ENCODE measurements at regions not wholly inside any gene's neighbourhood (a gene's known extent, or its start where the extent isn't known, plus 50 kb on each side); places are given as distances from the start of the nearest gene placed in this dataset.

- Histone ChIP-seq H3K9me3 (ENCODE audit: control insufficient read depth, low read length) (no peaks in the 10 kb centered on the region), H3K9ac (ENCODE audit: low read length) (no peak overlapping the region), H3K4me2 (ENCODE audit: low read length, poor library complexity, severe bottlenecking) (no peak overlapping the region), H3K79me1 (replicated peaks; ENCODE audit: low read length, poor library complexity, severe bottlenecking) (no peaks in the 10 kb centered on the region), H2BK120ac (ENCODE audit: low read depth, low read length) (no peak overlapping the region), H3K18ac (ENCODE audit: low read depth in 1 of 2, low read length in 2 of 2) (no peak overlapping the region), H3K23ac (ENCODE audit: low read length in 2 of 2) (no peak overlapping the region), H3K4me3 (ENCODE audit: insufficient read depth in 1 of 2, low read depth in 1 of 2, low read length in 2 of 2) (no peak overlapping the region), H3K4ac (ENCODE audit: low read depth in 1 of 2, low read length in 2 of 2) (no peak overlapping the region), H4K8ac (ENCODE audit: low read length) (no peak overlapping the region), H3K14ac (ENCODE audit: low read length in 2 of 2) (no peak overlapping the region), H3K4me1 (ENCODE audit: control insufficient read depth, insufficient read depth, low read depth, low read length) (no peaks in the 10 kb centered on the region), H3K27ac (ENCODE audit: low read length, poor library complexity, severe bottlenecking) (no peak overlapping the region), H2BK12ac (ENCODE audit: low read length in 2 of 2) (no peak overlapping the region), H2BK15ac (ENCODE audit: low read depth, poor library complexity, severe bottlenecking) (no peak overlapping the region), H2AFZ (ENCODE audit: low read depth, low read length) (no peak overlapping the region), H4K91ac (ENCODE audit: low read length) (no peak overlapping the region), H2AK5ac (ENCODE audit: low read length, severe bottlenecking) (no peak overlapping the region), H2BK5ac (ENCODE audit: low read depth, low read length, poor library complexity, severe bottlenecking) (no peak overlapping the region), H3K27me3 (ENCODE audit: control insufficient read depth in 1 of 2, insufficient read depth in 1 of 2, low read length in 2 of 2) (no peaks in the 10 kb centered on the region), H3K36me3 (ENCODE audit: control insufficient read depth in 1 of 2, insufficient read depth in 2 of 2, low read depth in 1 of 2, low read length in 2 of 2) (no peaks in the 10 kb centered on the region)
- DNase-seq: no peak
- 100% methylated on average over 1 of the region's 2 CpGs for WGBS
Observed at GRCh38 chr10:52858722-52859121, 86.1 kb upstream of the MBL2 start.

- H3K14ac ChIP-seq (ENCODE audit: low read length in 2 of 2): no peak overlapping the region
- DNase-seq: no peak
- no peak overlapping the region for H4K8ac ChIP-seq (ENCODE audit: low read length)
- H3K9ac ChIP-seq (ENCODE audit: low read length): no peak overlapping the region
- H2AK5ac ChIP-seq (ENCODE audit: low read length, severe bottlenecking): no peak overlapping the region
- H2BK15ac ChIP-seq (ENCODE audit: low read depth, poor library complexity, severe bottlenecking): no peak overlapping the region
- H3K4me3 ChIP-seq (ENCODE audit: insufficient read depth in 1 of 2, low read depth in 1 of 2, low read length in 2 of 2): no peak overlapping the region
- no CpG with 5 or more reads among the region's 1 CpG for WGBS
- no peak overlapping the region for H3K4ac ChIP-seq (ENCODE audit: low read depth in 1 of 2, low read length in 2 of 2)
- no peak overlapping the region for H3K4me2 ChIP-seq (ENCODE audit: low read length, poor library complexity, severe bottlenecking)
- no peaks in the 10 kb centered on the region for H3K36me3 ChIP-seq (ENCODE audit: control insufficient read depth in 1 of 2, insufficient read depth in 2 of 2, low read depth in 1 of 2, low read length in 2 of 2)
- H3K18ac ChIP-seq (ENCODE audit: low read depth in 1 of 2, low read length in 2 of 2): no peak overlapping the region
- H3K23ac ChIP-seq (ENCODE audit: low read length in 2 of 2): no peak overlapping the region
- H2BK5ac ChIP-seq (ENCODE audit: low read depth, low read length, poor library complexity, severe bottlenecking): no peak overlapping the region
- H3K79me1 ChIP-seq (replicated peaks; ENCODE audit: low read length, poor library complexity, severe bottlenecking): no peaks in the 10 kb centered on the region
- H2BK12ac ChIP-seq (ENCODE audit: low read length in 2 of 2): no peak overlapping the region
- no peak overlapping the region for H4K91ac ChIP-seq (ENCODE audit: low read length)
- no peak overlapping the region for H2BK120ac ChIP-seq (ENCODE audit: low read depth, low read length)
- H3K27ac ChIP-seq (ENCODE audit: low read length, poor library complexity, severe bottlenecking): no peak overlapping the region
- H3K4me1 ChIP-seq (ENCODE audit: control insufficient read depth, insufficient read depth, low read depth, low read length): no peaks in the 10 kb centered on the region
- no peak overlapping the region for H2AFZ ChIP-seq (ENCODE audit: low read depth, low read length)
- H3K9me3 ChIP-seq (ENCODE audit: control insufficient read depth, low read length): no peaks in the 10 kb centered on the region
- H3K27me3 ChIP-seq (ENCODE audit: control insufficient read depth in 1 of 2, insufficient read depth in 1 of 2, low read length in 2 of 2): no peaks in the 10 kb centered on the region
Observed at GRCh38 chr10:52855546-52856325, 83.2 kb upstream of the MBL2 start.

- H3K4me1 ChIP-seq (ENCODE audit: control insufficient read depth, insufficient read depth, low read depth, low read length): no peaks in the 10 kb centered on the region
- no peaks in the 10 kb centered on the region for H3K9me3 ChIP-seq (ENCODE audit: control insufficient read depth, low read length)
- 90% methylated on average over 3 of the region's 4 CpGs for WGBS
- H3K18ac ChIP-seq (ENCODE audit: low read depth in 1 of 2, low read length in 2 of 2): no peak overlapping the region
- H3K4me3 ChIP-seq (ENCODE audit: insufficient read depth in 1 of 2, low read depth in 1 of 2, low read length in 2 of 2): no peak overlapping the region
- no peak overlapping the region for H4K91ac ChIP-seq (ENCODE audit: low read length)
- no peak overlapping the region for H2AK5ac ChIP-seq (ENCODE audit: low read length, severe bottlenecking)
- H2AFZ ChIP-seq (ENCODE audit: low read depth, low read length): no peak overlapping the region
- DNase-seq: no peak
- H3K36me3 ChIP-seq (ENCODE audit: control insufficient read depth in 1 of 2, insufficient read depth in 2 of 2, low read depth in 1 of 2, low read length in 2 of 2): no peaks in the 10 kb centered on the region
- no peak overlapping the region for H3K27ac ChIP-seq (ENCODE audit: low read length, poor library complexity, severe bottlenecking)
- no peak overlapping the region for H3K23ac ChIP-seq (ENCODE audit: low read length in 2 of 2)
- H2BK120ac ChIP-seq (ENCODE audit: low read depth, low read length): no peak overlapping the region
- H3K27me3 ChIP-seq (ENCODE audit: control insufficient read depth in 1 of 2, insufficient read depth in 1 of 2, low read length in 2 of 2): no peaks in the 10 kb centered on the region
- no peak overlapping the region for H2BK12ac ChIP-seq (ENCODE audit: low read length in 2 of 2)
- H3K9ac ChIP-seq (ENCODE audit: low read length): no peak overlapping the region
- no peak overlapping the region for H3K4me2 ChIP-seq (ENCODE audit: low read length, poor library complexity, severe bottlenecking)
- no peaks in the 10 kb centered on the region for H3K79me1 ChIP-seq (replicated peaks; ENCODE audit: low read length, poor library complexity, severe bottlenecking)
- H4K8ac ChIP-seq (ENCODE audit: low read length): no peak overlapping the region
- H3K4ac ChIP-seq (ENCODE audit: low read depth in 1 of 2, low read length in 2 of 2): no peak overlapping the region
- H2BK5ac ChIP-seq (ENCODE audit: low read depth, low read length, poor library complexity, severe bottlenecking): no peak overlapping the region
- no peak overlapping the region for H2BK15ac ChIP-seq (ENCODE audit: low read depth, poor library complexity, severe bottlenecking)
- H3K14ac ChIP-seq (ENCODE audit: low read length in 2 of 2): no peak overlapping the region
Observed at GRCh38 chr10:52853704-52854103, 81.1 kb upstream of the MBL2 start.

- Histone ChIP-seq H3K14ac (ENCODE audit: low read length in 2 of 2) (no peak overlapping the region), H2BK15ac (ENCODE audit: low read depth, poor library complexity, severe bottlenecking) (no peak overlapping the region), H3K36me3 (ENCODE audit: control insufficient read depth in 1 of 2, insufficient read depth in 2 of 2, low read depth in 1 of 2, low read length in 2 of 2) (no peaks in the 10 kb centered on the region), H4K91ac (ENCODE audit: low read length) (no peak overlapping the region), H3K79me1 (replicated peaks; ENCODE audit: low read length, poor library complexity, severe bottlenecking) (no peaks in the 10 kb centered on the region), H3K27ac (ENCODE audit: low read length, poor library complexity, severe bottlenecking) (no peak overlapping the region), H3K9me3 (ENCODE audit: control insufficient read depth, low read length) (peaks cover 16% of the 10 kb centered on the region), H2BK120ac (ENCODE audit: low read depth, low read length) (no peak overlapping the region), H4K8ac (ENCODE audit: low read length) (no peak overlapping the region), H2BK12ac (ENCODE audit: low read length in 2 of 2) (no peak overlapping the region), H3K18ac (ENCODE audit: low read depth in 1 of 2, low read length in 2 of 2) (no peak overlapping the region), H3K9ac (ENCODE audit: low read length) (no peak overlapping the region), H3K4ac (ENCODE audit: low read depth in 1 of 2, low read length in 2 of 2) (no peak overlapping the region), H3K4me3 (ENCODE audit: insufficient read depth in 1 of 2, low read depth in 1 of 2, low read length in 2 of 2) (no peak overlapping the region), H3K4me2 (ENCODE audit: low read length, poor library complexity, severe bottlenecking) (no peak overlapping the region), H2BK5ac (ENCODE audit: low read depth, low read length, poor library complexity, severe bottlenecking) (no peak overlapping the region), H3K27me3 (ENCODE audit: control insufficient read depth in 1 of 2, insufficient read depth in 1 of 2, low read length in 2 of 2) (no peaks in the 10 kb centered on the region), H2AK5ac (ENCODE audit: low read length, severe bottlenecking) (no peak overlapping the region), H3K23ac (ENCODE audit: low read length in 2 of 2) (no peak overlapping the region), H3K4me1 (ENCODE audit: control insufficient read depth, insufficient read depth, low read depth, low read length) (no peaks in the 10 kb centered on the region), H2AFZ (ENCODE audit: low read depth, low read length) (no peak overlapping the region)
- no CpG with 5 or more reads among the region's 2 CpGs for whole genome bisulfite sequencing
- DNase-seq: no peak
Observed at GRCh38 chr10:52836816-52837215, 64.2 kb upstream of the MBL2 start.

Measured in mesenchymal stem cell (in vitro differentiated cells and primary cell).